Astrocyte of the spinal cord (primary cell): ENCODE measurements at regions not wholly inside any gene's neighbourhood (a gene's known extent, or its start where the extent isn't known, plus 50 kb on each side); places are given as distances from the start of the nearest gene placed in this dataset.

Experiments used
- DNase-seq: peaks from one replicate; pipeline ENCODE4 v3.0.0; 2011; ENCODE audit warnings: low read depth, low spot score
- H3K4me3 ChIP-seq: 2 replicates; pipeline ENCODE4 v1.5.1; 2011; ENCODE audit warnings: low read depth, mild to moderate bottlenecking, low read length, moderate library complexity
- in situ Hi-C: cut with HindIII; loops from 2 replicates; pipeline ENCODE4 v1.10.0; 2017; ENCODE audit warnings: low sequenced_read_pairs
- TF ChIP-seq, protein P1 (sequence below): IDR thresholded peaks from 2 replicates; pipeline ENCODE4 v1.5.1; 2012; ENCODE audit warnings: low read depth, mild to moderate bottlenecking, low read length, inconsistent platforms

- DNase-seq, result no peak
- TF ChIP-seq, protein P1, sequence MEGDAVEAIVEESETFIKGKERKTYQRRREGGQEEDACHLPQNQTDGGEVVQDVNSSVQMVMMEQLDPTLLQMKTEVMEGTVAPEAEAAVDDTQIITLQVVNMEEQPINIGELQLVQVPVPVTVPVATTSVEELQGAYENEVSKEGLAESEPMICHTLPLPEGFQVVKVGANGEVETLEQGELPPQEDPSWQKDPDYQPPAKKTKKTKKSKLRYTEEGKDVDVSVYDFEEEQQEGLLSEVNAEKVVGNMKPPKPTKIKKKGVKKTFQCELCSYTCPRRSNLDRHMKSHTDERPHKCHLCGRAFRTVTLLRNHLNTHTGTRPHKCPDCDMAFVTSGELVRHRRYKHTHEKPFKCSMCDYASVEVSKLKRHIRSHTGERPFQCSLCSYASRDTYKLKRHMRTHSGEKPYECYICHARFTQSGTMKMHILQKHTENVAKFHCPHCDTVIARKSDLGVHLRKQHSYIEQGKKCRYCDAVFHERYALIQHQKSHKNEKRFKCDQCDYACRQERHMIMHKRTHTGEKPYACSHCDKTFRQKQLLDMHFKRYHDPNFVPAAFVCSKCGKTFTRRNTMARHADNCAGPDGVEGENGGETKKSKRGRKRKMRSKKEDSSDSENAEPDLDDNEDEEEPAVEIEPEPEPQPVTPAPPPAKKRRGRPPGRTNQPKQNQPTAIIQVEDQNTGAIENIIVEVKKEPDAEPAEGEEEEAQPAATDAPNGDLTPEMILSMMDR, result no peak
- in situ Hi-C loops, result no loop called here
- no peak overlapping the region for H3K4me3 ChIP-seq
These were observed 1508.7 kb upstream of the PCDH20 start for GRCh38 chr13:62924395-62924794.

GRCh38 chr13:62920159-62920558 lies 1504.5 kb upstream of the PCDH20 start:
- in situ Hi-C loops, result no loop called here
- no peak for DNase-seq
- no peak overlapping the region for H3K4me3 ChIP-seq
- TF ChIP-seq, protein P1, result no peak

DNA sequence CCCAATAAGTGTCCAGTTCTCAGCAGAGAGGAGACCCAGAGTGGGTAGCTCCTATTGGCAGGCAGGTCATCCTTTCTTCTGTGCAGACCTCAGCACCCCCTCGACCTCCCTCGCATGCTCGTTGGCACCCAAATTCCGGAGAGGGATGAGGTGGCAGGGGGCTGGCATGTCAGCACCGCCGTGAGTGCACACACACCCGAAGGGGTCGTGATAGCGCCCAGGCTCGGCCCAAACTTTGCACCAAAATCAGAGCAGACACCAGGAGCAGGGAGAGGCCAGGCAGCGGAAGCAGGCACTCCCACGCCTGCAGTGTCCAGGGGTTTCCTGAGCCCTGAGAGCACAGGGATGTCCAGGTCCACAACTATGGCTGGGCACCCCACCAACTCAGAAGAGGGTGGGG lies 1503.8 kb upstream of the PCDH20 start:
- TF ChIP-seq, protein P1, result no peak
- DNase-seq, result no peak
- in situ Hi-C loops, result no loop called here
- H3K4me3 ChIP-seq, result no peak overlapping the region

DNA sequence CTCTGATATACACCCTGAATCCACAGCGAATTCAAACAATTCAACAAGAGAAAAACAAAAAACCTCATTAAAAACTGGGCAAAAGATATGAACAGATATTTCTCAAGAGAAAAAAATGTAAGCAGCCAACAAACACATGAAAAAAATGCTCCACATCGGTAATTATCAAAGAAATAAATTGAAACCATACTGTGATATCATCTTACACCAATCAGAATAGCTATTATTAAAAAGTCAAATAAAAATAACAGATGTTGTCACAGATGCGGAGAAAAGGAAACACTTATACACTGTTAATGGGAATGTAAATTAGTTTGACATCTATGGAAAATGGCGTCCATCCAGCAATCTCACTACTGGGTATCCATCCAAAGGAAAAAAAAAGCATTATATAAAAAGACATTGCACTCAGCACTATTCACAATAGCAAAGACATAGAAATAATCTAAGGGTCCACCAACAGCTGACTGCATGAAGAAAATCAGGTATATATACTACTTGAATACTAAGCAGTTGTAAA lies 1495.0 kb upstream of the PCDH20 start:
- TF ChIP-seq, protein P1, result no peak
- no peak overlapping the region for H3K4me3 ChIP-seq
- in situ Hi-C loops, result no loop called here
- DNase-seq, result no peak

GRCh38 chr13:62908321-62908720 lies 1492.7 kb upstream of the PCDH20 start:
- no peak for DNase-seq
- TF ChIP-seq, protein P1, result no peak
- in situ Hi-C loops, result no loop called here
- H3K4me3 ChIP-seq, result no peak overlapping the region

GRCh38 chr13:62906896-62907295 lies 1491.2 kb upstream of the PCDH20 start:
- H3K4me3 ChIP-seq, result no peak overlapping the region
- DNase-seq, result no peak
- in situ Hi-C loops, result no loop called here
- TF ChIP-seq, protein P1, result no peak

DNA sequence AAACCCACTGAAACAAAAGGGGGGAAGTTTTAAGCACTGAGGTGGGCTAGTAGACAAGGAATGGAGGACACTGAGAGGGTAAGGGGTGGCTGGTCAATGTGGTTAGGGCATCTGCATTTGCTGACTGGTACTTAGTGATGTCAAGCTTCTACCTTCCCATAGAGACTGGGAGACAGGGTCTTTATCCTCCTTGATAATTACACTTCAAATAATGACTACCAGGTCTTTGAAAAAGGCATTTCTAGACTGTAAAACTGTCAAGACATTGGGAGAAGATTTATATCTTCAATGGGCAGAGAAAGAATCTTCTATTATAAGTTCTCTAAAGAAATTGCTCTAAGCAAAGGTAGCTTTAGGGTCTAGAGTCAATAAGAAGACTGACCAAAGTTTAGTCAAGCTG lies 1490.8 kb upstream of the PCDH20 start:
- TF ChIP-seq, protein P1, result no peak
- H3K4me3 ChIP-seq, result no peak overlapping the region
- in situ Hi-C loops, result no loop called here
- DNase-seq, result no peak
